Stimulated activated naive CD4-positive, alpha-beta T cell treated with Interleukin-2 at 50 U/mL for 16 hours (primary cell): ENCODE measurements at regions not wholly inside any gene's neighbourhood (a gene's known extent, or its start where the extent isn't known, plus 50 kb on each side); places are given as distances from the start of the nearest gene placed in this dataset.
"Not testable (repeated sequence)": the region's sequence is repeated elsewhere in the genome, so short reads cannot be mapped to it uniquely, and the experiment has no call there.

Experiments used
- DNase-seq: peaks from one replicate; lab custom pipeline; 2025; lab: John Stamatoyannopoulos, UW

GRCh38 chr9:110025551-110026170 is 182.3 kb downstream of the C9orf152 start:
- no peak for DNase-seq

- no peak for DNase-seq
These were observed 180.3 kb downstream of the C9orf152 start for GRCh38 chr9:110027671-110028081.

GRCh38 chr9:110028271-110028670 is 179.7 kb downstream of the C9orf152 start:
- DNase-seq = no peak

- no peak for DNase-seq
These were observed 179.3 kb downstream of the C9orf152 start for GRCh38 chr9:110028676-110029075.

- no peak for DNase-seq
These were observed 178.5 kb downstream of the C9orf152 start for GRCh38 chr9:110029429-110029955.

- DNase-seq = no peak
These were observed 177.9 kb downstream of the C9orf152 start for GRCh38 chr9:110029956-110030480.

GRCh38 chr9:110030632-110031031 is 177.3 kb downstream of the C9orf152 start:
- no peak for DNase-seq

GRCh38 chr9:110031511-110032173 is 176.3 kb downstream of the C9orf152 start:
- no peak for DNase-seq

GRCh38 chr9:110032532-110032931 is 175.4 kb downstream of the C9orf152 start:
- DNase-seq = not testable (repeated sequence)

GRCh38 chr9:110033869-110034268 is 174.1 kb downstream of the C9orf152 start:
- DNase-seq = no peak

- no peak for DNase-seq
These were observed 171.7 kb downstream of the C9orf152 start for GRCh38 chr9:110036286-110036685.

- DNase-seq = no peak
These were observed 167.2 kb downstream of the C9orf152 start for GRCh38 chr9:110040788-110041187.

- no peak for DNase-seq
These were observed 166.5 kb downstream of the C9orf152 start for GRCh38 chr9:110041452-110041851.

GRCh38 chr9:110047232-110047954 is 160.6 kb downstream of the C9orf152 start:
- no peak for DNase-seq

- no peak for DNase-seq
These were observed 160.0 kb downstream of the C9orf152 start for GRCh38 chr9:110047955-110048402.

GRCh38 chr9:110048403-110048975 is 159.5 kb downstream of the C9orf152 start:
- DNase-seq = peak; percentile 83

GRCh38 chr9:110048976-110049698 is 158.8 kb downstream of the C9orf152 start:
- DNase-seq = no peak

- DNase-seq = peak; percentile 17
These were observed 158.1 kb downstream of the C9orf152 start for GRCh38 chr9:110049699-110050450.

GRCh38 chr9:110050925-110051355 is 157.0 kb downstream of the C9orf152 start:
- DNase-seq = no peak

- no peak for DNase-seq
These were observed 151.9 kb downstream of the C9orf152 start for GRCh38 chr9:110056062-110056461.
